ENCODE measurements at regions not wholly inside any gene's neighbourhood (a gene's known extent, or its start where the extent isn't known, plus 50 kb on each side); places are given as distances from the start of the nearest gene placed in this dataset.

DNA sequence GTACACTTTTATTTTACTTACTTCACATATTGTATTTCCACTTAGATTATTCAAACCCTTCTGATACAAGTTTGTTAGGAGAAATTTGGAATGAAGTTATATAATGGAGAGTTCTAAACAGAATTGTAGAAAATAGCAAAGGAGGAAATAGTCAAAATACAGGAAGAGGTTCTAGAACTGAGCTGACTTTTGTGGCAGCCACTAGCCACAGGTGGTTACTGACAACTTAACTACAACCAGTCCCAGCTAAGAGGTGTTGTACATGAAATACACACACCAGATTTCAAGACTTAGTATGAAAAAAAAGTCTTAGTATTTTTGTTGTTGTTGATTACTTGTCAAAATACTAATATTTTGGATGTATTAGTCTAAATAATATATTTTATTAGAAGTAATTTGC, 727.4 kb upstream of the CITED2 start:
- no peak for TF ChIP-seq POLR2A (IDR thresholded peaks at IDR 0.05; ENCODE audit: extremely low read depth, insufficient read length)
- no peak for TF ChIP-seq MAX (IDR thresholded peaks at IDR 0.05; ENCODE audit: low read depth, low read length)
- DNase-seq (ENCODE audit: low read depth) = peak; percentile 6
- no peak overlapping the region for H3K4me3 ChIP-seq (ENCODE audit: low read depth, low read length)

DNA sequence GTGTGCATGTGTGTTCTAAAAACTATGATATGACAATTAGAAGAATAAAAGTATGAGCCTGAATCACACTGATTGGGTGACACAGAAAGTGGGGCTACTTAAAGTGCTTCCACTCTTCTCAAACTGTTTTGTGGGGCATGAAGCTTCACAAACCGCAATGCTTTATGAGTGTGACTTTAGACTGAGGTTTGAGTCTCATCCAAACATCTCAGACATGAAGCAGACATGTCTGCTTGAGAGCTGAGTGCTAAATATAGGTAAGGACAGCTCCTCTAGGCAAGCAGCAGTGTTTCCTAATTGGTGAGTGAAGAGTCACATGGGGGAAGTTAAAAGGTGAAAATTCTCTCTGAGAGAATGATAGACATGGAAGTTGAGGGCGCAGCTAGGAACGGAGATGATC, 726.9 kb upstream of the CITED2 start:
- DNase-seq (ENCODE audit: low read depth) = no peak
- TF ChIP-seq MYC (IDR thresholded peaks at IDR 0.05; ENCODE audit: low read depth, low read length) = no peak
- no peak for TF ChIP-seq MAX (IDR thresholded peaks at IDR 0.05; ENCODE audit: low read depth, low read length)
- TF ChIP-seq POLR2A (IDR thresholded peaks at IDR 0.05; ENCODE audit: extremely low read depth, insufficient read length) = no peak
- TF ChIP-seq, protein P1, sequence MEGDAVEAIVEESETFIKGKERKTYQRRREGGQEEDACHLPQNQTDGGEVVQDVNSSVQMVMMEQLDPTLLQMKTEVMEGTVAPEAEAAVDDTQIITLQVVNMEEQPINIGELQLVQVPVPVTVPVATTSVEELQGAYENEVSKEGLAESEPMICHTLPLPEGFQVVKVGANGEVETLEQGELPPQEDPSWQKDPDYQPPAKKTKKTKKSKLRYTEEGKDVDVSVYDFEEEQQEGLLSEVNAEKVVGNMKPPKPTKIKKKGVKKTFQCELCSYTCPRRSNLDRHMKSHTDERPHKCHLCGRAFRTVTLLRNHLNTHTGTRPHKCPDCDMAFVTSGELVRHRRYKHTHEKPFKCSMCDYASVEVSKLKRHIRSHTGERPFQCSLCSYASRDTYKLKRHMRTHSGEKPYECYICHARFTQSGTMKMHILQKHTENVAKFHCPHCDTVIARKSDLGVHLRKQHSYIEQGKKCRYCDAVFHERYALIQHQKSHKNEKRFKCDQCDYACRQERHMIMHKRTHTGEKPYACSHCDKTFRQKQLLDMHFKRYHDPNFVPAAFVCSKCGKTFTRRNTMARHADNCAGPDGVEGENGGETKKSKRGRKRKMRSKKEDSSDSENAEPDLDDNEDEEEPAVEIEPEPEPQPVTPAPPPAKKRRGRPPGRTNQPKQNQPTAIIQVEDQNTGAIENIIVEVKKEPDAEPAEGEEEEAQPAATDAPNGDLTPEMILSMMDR (IDR thresholded peaks at IDR 0.05; ENCODE audit: low read depth, low read length) = no peak

GRCh38 chr6:140095532-140095931, 721.1 kb upstream of the CITED2 start:
- TF ChIP-seq MAX (IDR thresholded peaks at IDR 0.05; ENCODE audit: low read depth, low read length) (no peak), POLR2A (IDR thresholded peaks at IDR 0.05; ENCODE audit: extremely low read depth, insufficient read length) (no peak), MYC (IDR thresholded peaks at IDR 0.05; ENCODE audit: low read depth, low read length) (no peak)
- TF ChIP-seq, protein P1 (IDR thresholded peaks at IDR 0.05; ENCODE audit: low read depth, low read length) = no peak
- no peak overlapping the region for H3K4me3 ChIP-seq (ENCODE audit: low read depth, low read length)
- no peak for DNase-seq (ENCODE audit: low read depth)

More for the DNA sequence above, 726.9 kb upstream of the CITED2 start:
- H3K4me3 ChIP-seq (ENCODE audit: low read depth, low read length) = no peak overlapping the region

DNA sequence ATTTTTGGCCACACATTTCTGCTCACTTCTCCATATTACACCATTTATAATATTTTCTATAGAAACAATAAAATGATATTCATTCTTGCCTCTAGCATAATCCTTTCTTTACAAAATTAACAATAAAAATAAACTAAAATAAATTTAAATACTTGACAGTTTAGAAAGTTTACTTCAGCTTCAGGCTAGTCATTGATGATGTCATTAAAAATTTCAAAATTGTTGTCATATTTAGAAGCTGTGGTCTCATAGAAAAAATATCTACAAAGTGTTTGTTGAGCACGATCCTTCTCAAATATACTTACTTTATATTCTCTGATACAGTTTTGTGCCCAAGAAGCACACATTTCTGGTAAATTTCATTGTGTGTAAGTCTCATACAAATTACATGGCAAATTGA, 717.4 kb upstream of the CITED2 start:
- no peak for DNase-seq (ENCODE audit: low read depth)
- TF ChIP-seq POLR2A (IDR thresholded peaks at IDR 0.05; ENCODE audit: extremely low read depth, insufficient read length) (no peak), MYC (IDR thresholded peaks at IDR 0.05; ENCODE audit: low read depth, low read length) (no peak), MAX (IDR thresholded peaks at IDR 0.05; ENCODE audit: low read depth, low read length) (no peak)
- TF ChIP-seq, protein P1 (IDR thresholded peaks at IDR 0.05; ENCODE audit: low read depth, low read length) = no peak
- H3K4me3 ChIP-seq (ENCODE audit: low read depth, low read length) = no peak overlapping the region

GRCh38 chr6:140090871-140091270, 716.4 kb upstream of the CITED2 start:
- DNase-seq (ENCODE audit: low read depth) = no peak
- TF ChIP-seq MYC (IDR thresholded peaks at IDR 0.05; ENCODE audit: low read depth, low read length) (no peak), MAX (IDR thresholded peaks at IDR 0.05; ENCODE audit: low read depth, low read length) (no peak), POLR2A (IDR thresholded peaks at IDR 0.05; ENCODE audit: extremely low read depth, insufficient read length) (no peak)
- TF ChIP-seq, protein P1 (IDR thresholded peaks at IDR 0.05; ENCODE audit: low read depth, low read length) = no peak
- H3K4me3 ChIP-seq (ENCODE audit: low read depth, low read length) = no peak overlapping the region

DNA sequence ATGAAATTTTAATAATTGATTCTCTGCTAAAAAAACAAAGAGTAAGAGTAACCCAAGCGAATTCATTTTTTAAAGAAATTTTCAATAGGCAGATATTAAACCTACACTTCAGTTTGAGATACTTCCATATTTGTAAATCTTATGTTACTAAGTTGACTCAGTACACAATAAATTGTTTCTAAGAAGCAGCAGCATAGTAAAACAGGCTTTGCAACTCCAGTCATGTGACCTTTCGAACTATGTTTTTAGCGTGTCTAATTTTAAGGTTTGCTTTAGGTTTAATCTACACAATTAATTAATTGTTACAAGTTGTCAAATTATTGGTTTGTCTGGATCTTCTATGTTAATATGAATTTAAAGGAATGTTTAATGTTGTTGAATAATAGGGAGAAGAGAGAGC, 708.9 kb upstream of the CITED2 start:
- no peak overlapping the region for H3K4me3 ChIP-seq (ENCODE audit: low read depth, low read length)
- TF ChIP-seq MAX (IDR thresholded peaks at IDR 0.05; ENCODE audit: low read depth, low read length) (no peak), POLR2A (IDR thresholded peaks at IDR 0.05; ENCODE audit: extremely low read depth, insufficient read length) (no peak), MYC (IDR thresholded peaks at IDR 0.05; ENCODE audit: low read depth, low read length) (no peak)
- TF ChIP-seq, protein P1 (IDR thresholded peaks at IDR 0.05; ENCODE audit: low read depth, low read length) = no peak
- DNase-seq (ENCODE audit: low read depth) = no peak
